ENCODE measurements at regions not wholly inside any gene's neighbourhood (a gene's known extent, or its start where the extent isn't known, plus 50 kb on each side); places are given as distances from the start of the nearest gene placed in this dataset.

- TF ChIP-seq, protein P1, sequence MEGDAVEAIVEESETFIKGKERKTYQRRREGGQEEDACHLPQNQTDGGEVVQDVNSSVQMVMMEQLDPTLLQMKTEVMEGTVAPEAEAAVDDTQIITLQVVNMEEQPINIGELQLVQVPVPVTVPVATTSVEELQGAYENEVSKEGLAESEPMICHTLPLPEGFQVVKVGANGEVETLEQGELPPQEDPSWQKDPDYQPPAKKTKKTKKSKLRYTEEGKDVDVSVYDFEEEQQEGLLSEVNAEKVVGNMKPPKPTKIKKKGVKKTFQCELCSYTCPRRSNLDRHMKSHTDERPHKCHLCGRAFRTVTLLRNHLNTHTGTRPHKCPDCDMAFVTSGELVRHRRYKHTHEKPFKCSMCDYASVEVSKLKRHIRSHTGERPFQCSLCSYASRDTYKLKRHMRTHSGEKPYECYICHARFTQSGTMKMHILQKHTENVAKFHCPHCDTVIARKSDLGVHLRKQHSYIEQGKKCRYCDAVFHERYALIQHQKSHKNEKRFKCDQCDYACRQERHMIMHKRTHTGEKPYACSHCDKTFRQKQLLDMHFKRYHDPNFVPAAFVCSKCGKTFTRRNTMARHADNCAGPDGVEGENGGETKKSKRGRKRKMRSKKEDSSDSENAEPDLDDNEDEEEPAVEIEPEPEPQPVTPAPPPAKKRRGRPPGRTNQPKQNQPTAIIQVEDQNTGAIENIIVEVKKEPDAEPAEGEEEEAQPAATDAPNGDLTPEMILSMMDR (conservative IDR thresholded peaks at IDR 0.05; ENCODE audit: low read length) = no peak
- no peak for TF ChIP-seq EZH2phosphoT487 (IDR thresholded peaks at IDR 0.05; ENCODE audit: borderline replicate concordance, low read depth, low read length)
These were observed 60.2 kb upstream of the SLC39A10 start for GRCh38 chr2:195596840-195597239.
